Central memory CD4-positive, alpha-beta T cell (primary cell): ENCODE measurements at regions not wholly inside any gene's neighbourhood (a gene's known extent, or its start where the extent isn't known, plus 50 kb on each side); places are given as distances from the start of the nearest gene placed in this dataset.

ENCODE experiments used
- DNase-seq: peaks from one replicate; pipeline ENCODE4 v3.0.0; 2022

GRCh38 chr18:78523850-78524249 lies 455.8 kb upstream of the SALL3 start:
- DNase-seq, result no peak

GRCh38 chr18:78525366-78526111 lies 454.1 kb upstream of the SALL3 start:
- DNase-seq, result no peak

GRCh38 chr18:78526275-78526674 lies 453.3 kb upstream of the SALL3 start:
- DNase-seq, result no peak

- DNase-seq, result no peak
Observed at GRCh38 chr18:78526923-78527711, 452.5 kb upstream of the SALL3 start.

GRCh38 chr18:78527984-78528383 lies 451.6 kb upstream of the SALL3 start:
- no peak for DNase-seq

- no peak for DNase-seq
Observed at GRCh38 chr18:78528411-78529258, 451.0 kb upstream of the SALL3 start.

GRCh38 chr18:78531637-78532036 lies 448.0 kb upstream of the SALL3 start:
- no peak for DNase-seq

- DNase-seq, result no peak
Observed at GRCh38 chr18:78538669-78539440, 440.8 kb upstream of the SALL3 start.

- DNase-seq, result no peak
Observed at GRCh38 chr18:78540636-78541529, 438.7 kb upstream of the SALL3 start.

- DNase-seq, result no peak
Observed at GRCh38 chr18:78542204-78542603, 437.4 kb upstream of the SALL3 start.

GRCh38 chr18:78543201-78543725 lies 436.4 kb upstream of the SALL3 start:
- DNase-seq, result no peak

GRCh38 chr18:78546281-78546680 lies 433.3 kb upstream of the SALL3 start:
- DNase-seq, result no peak

GRCh38 chr18:78547817-78548216 lies 431.8 kb upstream of the SALL3 start:
- DNase-seq, result no peak

GRCh38 chr18:78548261-78549058 lies 431.2 kb upstream of the SALL3 start:
- DNase-seq, result no peak

GRCh38 chr18:78549971-78550370 lies 429.6 kb upstream of the SALL3 start:
- DNase-seq, result no peak

- DNase-seq, result no peak
Observed at GRCh38 chr18:78554944-78555608, 424.5 kb upstream of the SALL3 start.

GRCh38 chr18:78557371-78557770 lies 422.2 kb upstream of the SALL3 start:
- no peak for DNase-seq

GRCh38 chr18:78558101-78558810 lies 421.4 kb upstream of the SALL3 start:
- no peak for DNase-seq

- DNase-seq, result no peak
Observed at GRCh38 chr18:78558948-78559347, 420.7 kb upstream of the SALL3 start.
